GM10248 (cell line): ENCODE measurements at regions not wholly inside any gene's neighbourhood (a gene's known extent, or its start where the extent isn't known, plus 50 kb on each side); places are given as distances from the start of the nearest gene placed in this dataset.

ENCODE experiments used
- CTCF ChIA-PET: fragments of 300-600 bp; sonication (Branson Sonifier 250); formaldehyde crosslinking; extraction: SDS; loops from one replicate; lab custom pipeline; 2021; ENCODE audit warnings: antibody characterized with exemption; lab: Yijun Ruan, JAX
- POLR2A ChIA-PET: fragments of 350-650 bp; sonication (Branson Sonifier 250); formaldehyde crosslinking; extraction: SDS; loops from one replicate; lab custom pipeline; 2020; ENCODE audit warnings: antibody characterized with exemption; lab: Yijun Ruan, JAX
- DNase-seq: peaks from one replicate; pipeline ENCODE4 v3.0.0; 2012; ENCODE audit errors: extremely low spot score
- CTCF ChIP-seq: IDR thresholded peaks from 2 replicates; pipeline ENCODE4 v1.5.1; 2012; ENCODE audit warnings: mild to moderate bottlenecking, low read depth; ENCODE audit errors: extremely low read depth, missing control alignments, control extremely low read depth

- CTCF ChIA-PET: interaction anchor here (0.9 kb wide), 1 partner anchor 24 kb away, joined by 3 read pairs; no protein-coding TSS in a partner anchor
- TF ChIP-seq CTCF: no peak
- no peak for DNase-seq
- POLR2A ChIA-PET: no interaction called here
Observed at GRCh38 chr16:85535352-85536072, 77.6 kb upstream of the GSE1 start.

GRCh38 chr16:85536073-85536410 is 77.1 kb upstream of the GSE1 start:
- no peak for TF ChIP-seq CTCF
- ChIA-PET POLR2A (no interaction called here), CTCF (no interaction called here)
- no peak for DNase-seq

- POLR2A ChIA-PET: no interaction called here
- CTCF ChIA-PET: interaction anchor here (1.1 to 4.0 kb wide), 6 partner anchors 8 to 80 kb away, joined by 3 to 12 read pairs (median 6); no protein-coding TSS in a partner anchor
- no peak for DNase-seq
- TF ChIP-seq CTCF: no peak
Observed at GRCh38 chr16:85536411-85537330, 76.5 kb upstream of the GSE1 start.

- ChIA-PET POLR2A (no interaction called here), CTCF (interaction anchor here (1.1 to 4.0 kb wide), 7 partner anchors 9 to 79 kb away, joined by 3 to 12 read pairs (median 6); no protein-coding TSS in a partner anchor)
- no peak for TF ChIP-seq CTCF
- no peak for DNase-seq
Observed at GRCh38 chr16:85537331-85537788, 75.8 kb upstream of the GSE1 start.

GRCh38 chr16:85537795-85538401 is 75.2 kb upstream of the GSE1 start:
- DNase-seq: no peak
- ChIA-PET CTCF (interaction anchor here (1.1 to 4.0 kb wide), 8 partner anchors 9 to 79 kb away, joined by 3 to 12 read pairs (median 6); no protein-coding TSS in a partner anchor), POLR2A (no interaction called here)
- TF ChIP-seq CTCF: no peak

- ChIA-PET CTCF (interaction anchor here (1.4 to 4.0 kb wide), 4 partner anchors 10 to 77 kb away, joined by 6 to 20 read pairs (median 12); no protein-coding TSS in a partner anchor), POLR2A (interaction anchor here (0.5 kb wide), 1 partner anchor 18 kb away, joined by 4 read pairs; no protein-coding TSS in a partner anchor)
- no peak for TF ChIP-seq CTCF
- DNase-seq: no peak
Observed at GRCh38 chr16:85539084-85539483, 74.0 kb upstream of the GSE1 start.
